ENCODE measurements at regions not wholly inside any gene's neighbourhood (a gene's known extent, or its start where the extent isn't known, plus 50 kb on each side); places are given as distances from the start of the nearest gene placed in this dataset.
"Not testable (repeated sequence)": the region's sequence is repeated elsewhere in the genome, so short reads cannot be mapped to it uniquely, and the experiment has no call there.

GRCh38 chrX:84856791-84857190 lies 146.9 kb upstream of the APOOL start:
- not testable (repeated sequence) for H3K27ac ChIP-seq; DNase-seq (ENCODE audit: low read depth, low spot score)

DNA sequence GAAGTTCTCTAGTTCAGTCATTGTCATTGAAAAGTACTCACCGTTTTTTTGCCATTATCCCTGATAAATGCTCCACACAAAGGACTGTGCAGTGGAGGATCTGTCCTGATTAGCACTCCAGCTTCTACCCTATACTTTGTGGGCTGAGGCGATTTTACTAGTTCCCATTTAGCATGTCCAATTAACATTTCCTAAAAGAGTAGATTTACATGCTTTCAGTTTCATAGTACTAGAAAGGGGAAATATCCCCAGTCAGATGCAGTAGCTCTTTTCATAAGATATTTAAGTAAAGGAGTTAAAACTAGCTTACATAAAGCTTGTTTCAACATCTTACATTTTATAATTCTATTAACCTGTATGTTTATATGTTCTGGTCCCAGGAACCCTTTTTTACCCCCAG lies 144.9 kb upstream of the APOOL start:
- not testable (repeated sequence) for DNase-seq (ENCODE audit: low read depth, low spot score)

GRCh38 chrX:84865113-84865512 lies 138.6 kb upstream of the APOOL start:
- no peak for DNase-seq (ENCODE audit: low read depth, low spot score)
- no peak overlapping the region for H3K27ac ChIP-seq

More for the DNA sequence above, 144.9 kb upstream of the APOOL start:
- H3K27ac ChIP-seq: not testable (repeated sequence)

DNA sequence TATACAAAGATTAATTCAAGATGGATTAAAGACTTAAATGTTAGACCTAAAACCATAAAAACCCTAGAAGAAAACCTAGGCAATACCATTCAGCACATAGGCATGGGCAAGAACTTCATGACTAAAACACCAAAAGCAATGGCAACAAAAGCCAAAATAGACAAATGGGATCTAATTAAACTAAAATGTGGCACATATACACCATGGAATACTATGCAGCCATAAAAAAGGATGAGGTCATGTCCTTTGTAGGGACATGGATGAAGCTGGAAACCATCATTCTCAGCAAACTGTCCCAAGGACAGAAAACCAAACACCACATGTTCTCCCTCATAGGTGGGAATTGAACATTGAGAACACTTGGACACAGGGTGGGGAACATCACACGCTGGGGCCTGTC lies 133.4 kb upstream of the APOOL start:
- not testable (repeated sequence) for DNase-seq (ENCODE audit: low read depth, low spot score); H3K27ac ChIP-seq

DNA sequence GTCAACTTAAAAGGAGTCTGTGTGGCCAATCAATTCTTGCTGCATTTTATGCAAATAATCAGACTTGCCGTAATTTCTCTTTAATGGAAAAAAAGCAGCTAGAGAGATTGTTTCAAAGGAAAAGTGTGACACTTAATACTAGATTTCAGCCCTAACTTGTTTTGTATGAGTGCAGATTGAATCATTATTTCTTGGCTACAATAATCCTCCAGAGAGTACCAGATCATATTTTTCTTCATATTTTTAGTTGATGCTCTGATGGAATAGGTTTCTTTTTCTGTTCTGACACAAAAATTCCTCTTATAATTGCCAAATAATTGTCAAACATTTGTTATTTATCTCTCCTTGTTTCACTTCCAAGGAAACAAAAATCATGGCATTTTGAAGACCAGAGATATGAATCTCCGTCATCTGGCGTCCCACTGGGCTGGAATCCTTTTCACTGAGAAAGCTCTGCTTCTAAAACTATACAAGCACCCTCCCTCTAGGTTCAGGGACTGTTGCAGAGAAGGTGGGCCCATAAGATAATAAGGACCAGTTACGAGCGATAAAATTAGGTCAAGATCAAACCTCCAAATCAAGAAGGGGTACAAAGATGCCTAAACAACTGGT lies 131.4 kb upstream of the APOOL start:
- not testable (repeated sequence) for DNase-seq (ENCODE audit: low read depth, low spot score); H3K27ac ChIP-seq

DNA sequence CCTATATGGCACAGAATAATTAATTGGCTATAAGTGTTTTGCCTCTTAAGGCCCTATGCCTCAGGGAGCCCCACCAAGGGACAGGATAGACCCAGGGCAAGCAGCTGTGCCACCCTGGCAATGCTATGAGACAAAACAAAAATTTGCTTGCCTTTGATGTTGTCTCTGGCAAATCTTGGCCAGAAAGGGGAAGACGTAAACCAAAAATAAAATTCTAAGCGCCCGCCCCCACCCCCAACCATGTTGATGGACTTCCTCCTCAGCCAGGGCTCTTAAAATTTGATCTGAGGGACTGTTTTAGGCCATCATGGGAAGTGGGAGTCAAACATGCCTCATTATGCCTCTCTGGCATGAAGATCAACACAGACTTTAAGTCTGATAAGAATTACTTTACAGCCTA lies 130.5 kb upstream of the APOOL start:
- no peak overlapping the region for H3K27ac ChIP-seq
- no peak for DNase-seq (ENCODE audit: low read depth, low spot score)

- no peak for DNase-seq (ENCODE audit: low read depth, low spot score)
- H3K27ac ChIP-seq: no peak overlapping the region
Observed at GRCh38 chrX:84876876-84877275, 126.8 kb upstream of the APOOL start.

GRCh38 chrX:84893897-84894296 lies 109.8 kb upstream of the APOOL start:
- DNase-seq (ENCODE audit: low read depth, low spot score): no peak
- H3K27ac ChIP-seq: no peak overlapping the region

- DNase-seq (ENCODE audit: low read depth, low spot score): no peak
- H3K27ac ChIP-seq: no peak overlapping the region
Observed at GRCh38 chrX:84907324-84907968, 96.2 kb upstream of the APOOL start.

GRCh38 chrX:84909151-84909550 lies 94.5 kb upstream of the APOOL start:
- no peak for DNase-seq (ENCODE audit: low read depth, low spot score)
- no peak overlapping the region for H3K27ac ChIP-seq

- DNase-seq (ENCODE audit: low read depth, low spot score): no peak
Observed at GRCh38 chrX:84924624-84925023, 79.1 kb upstream of the APOOL start.

GRCh38 chrX:84932814-84933213 lies 70.9 kb upstream of the APOOL start:
- no peak for DNase-seq (ENCODE audit: low read depth, low spot score)

More at GRCh38 chrX:84924624-84925023, 79.1 kb upstream of the APOOL start:
- no peak overlapping the region for H3K27ac ChIP-seq

DNA sequence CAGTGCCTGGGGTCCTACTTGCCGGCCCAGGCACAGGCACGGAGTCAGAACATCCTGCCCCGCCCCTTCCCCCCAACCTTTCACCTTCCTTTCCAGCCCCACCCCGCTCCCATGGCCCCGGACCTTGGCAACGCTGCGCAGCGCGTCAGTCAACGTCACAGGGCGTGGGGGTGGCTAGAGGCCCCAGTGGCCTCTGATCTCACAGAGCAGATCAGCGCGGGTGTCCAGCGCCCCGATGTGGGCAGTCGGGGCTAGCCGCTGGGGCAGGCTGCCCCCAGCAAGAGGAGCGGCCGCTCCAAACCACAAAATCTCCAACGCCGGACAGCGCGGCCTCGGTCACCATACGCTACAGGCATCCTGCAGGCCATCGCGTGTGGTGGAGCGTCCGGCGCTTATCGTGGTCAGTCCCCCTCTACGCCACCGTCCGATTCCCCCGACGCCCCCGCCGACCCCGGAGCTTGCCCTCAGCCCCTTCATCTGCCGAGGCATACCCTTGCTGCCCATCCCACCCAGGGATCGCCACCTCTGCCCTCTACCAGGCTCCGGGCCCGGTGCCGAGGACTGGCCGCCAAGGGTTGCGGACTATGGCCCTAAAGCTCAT lies 69.6 kb upstream of the APOOL start:
- DNase-seq (ENCODE audit: low read depth, low spot score): no peak

More at GRCh38 chrX:84932814-84933213, 70.9 kb upstream of the APOOL start:
- no peak overlapping the region for H3K27ac ChIP-seq

More for the DNA sequence above, 69.6 kb upstream of the APOOL start:
- H3K27ac ChIP-seq: no peak overlapping the region
